ENCODE measurements at regions not wholly inside any gene's neighbourhood (a gene's known extent, or its start where the extent isn't known, plus 50 kb on each side); places are given as distances from the start of the nearest gene placed in this dataset.

DNA sequence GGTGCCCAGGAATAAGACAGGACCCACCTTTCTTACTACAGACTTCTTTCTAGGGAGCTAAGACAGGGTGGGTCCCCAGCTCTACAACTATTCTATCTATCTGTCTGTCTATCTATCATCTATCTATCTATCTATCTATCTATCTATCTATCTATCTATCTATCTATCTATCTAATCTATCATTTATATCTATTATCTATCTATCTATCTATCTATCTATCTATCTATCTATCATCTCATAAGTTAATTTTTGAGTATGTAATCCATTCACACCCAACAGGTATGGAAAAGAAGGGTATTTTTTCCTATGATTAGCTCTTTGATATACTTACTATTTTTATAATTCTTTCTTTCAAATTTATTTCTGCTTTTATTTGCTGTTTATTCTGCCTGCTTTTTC is 55.9 kb downstream of the BAMBI start:
- POLR2A ChIA-PET, result no interaction called here
- no TSS peak for BruUV-seq (replicated peaks)

More for the DNA sequence above, 55.9 kb downstream of the BAMBI start:
- Histone ChIP-seq H3K4me1 (ENCODE audit: control insufficient read depth in 1 of 2, insufficient read depth in 2 of 2, low read length in 2 of 2) (peaks cover 3 to 11% of the 10 kb centered on the region in 2 experiments; a peak in 1 of 4 replicates), H3K9me3 (ENCODE audit: control insufficient read depth in 1 of 2, insufficient read depth in 1 of 2, low read depth in 1 of 2, low read length in 2 of 2) (0 out of 4 replicates have a peak, but pooled peaks cover 0 to 6% of the 10 kb centered on the region in 2 experiments), H3K27me3 (ENCODE audit: insufficient read depth, low read length) (no peaks in the 10 kb centered on the region), H2AFZ (ENCODE audit: low read depth, low read length, poor library complexity, severe bottlenecking) (no peak overlapping the region), H3K4me3 (replicated peaks in 1 of 2; ENCODE audit: low read depth in 1 of 2, low read length in 2 of 2) (no peak overlapping the region), H3K27ac (ENCODE audit: low read depth, low read length) (no peak overlapping the region), H4K20me1 (ENCODE audit: insufficient read depth) (no peaks in the 10 kb centered on the region), H3K4me2 (ENCODE audit: low read length) (no peak overlapping the region), H3K36me3 (ENCODE audit: control insufficient read depth in 1 of 2, insufficient read depth in 2 of 2, low read length in 2 of 2) (no peaks in the 10 kb centered on the region), H3K9ac (ENCODE audit: low read length) (no peak overlapping the region), H3K9me2 (ENCODE audit: insufficient read depth) (no peaks in the 10 kb centered on the region), H3K79me2 (ENCODE audit: insufficient read depth, low read length) (no peaks in the 10 kb centered on the region)
- CTCF ChIA-PET, result no interaction called here
- TF ChIP-seq POLR2AphosphoS5 (IDR thresholded peaks at IDR 0.05; ENCODE audit: low read depth, low read length) (no peak), SIN3A (IDR thresholded peaks at IDR 0.05; ENCODE audit: low read depth) (no peak), CEBPB (IDR thresholded peaks at IDR 0.05; ENCODE audit: low read depth) (no peak), ZNF274 (IDR thresholded peaks at IDR 0.05; ENCODE audit: low read depth, low read length) (no peak), EZH2 (IDR thresholded peaks at IDR 0.05) (no peak)
- TF ChIP-seq, protein P1, sequence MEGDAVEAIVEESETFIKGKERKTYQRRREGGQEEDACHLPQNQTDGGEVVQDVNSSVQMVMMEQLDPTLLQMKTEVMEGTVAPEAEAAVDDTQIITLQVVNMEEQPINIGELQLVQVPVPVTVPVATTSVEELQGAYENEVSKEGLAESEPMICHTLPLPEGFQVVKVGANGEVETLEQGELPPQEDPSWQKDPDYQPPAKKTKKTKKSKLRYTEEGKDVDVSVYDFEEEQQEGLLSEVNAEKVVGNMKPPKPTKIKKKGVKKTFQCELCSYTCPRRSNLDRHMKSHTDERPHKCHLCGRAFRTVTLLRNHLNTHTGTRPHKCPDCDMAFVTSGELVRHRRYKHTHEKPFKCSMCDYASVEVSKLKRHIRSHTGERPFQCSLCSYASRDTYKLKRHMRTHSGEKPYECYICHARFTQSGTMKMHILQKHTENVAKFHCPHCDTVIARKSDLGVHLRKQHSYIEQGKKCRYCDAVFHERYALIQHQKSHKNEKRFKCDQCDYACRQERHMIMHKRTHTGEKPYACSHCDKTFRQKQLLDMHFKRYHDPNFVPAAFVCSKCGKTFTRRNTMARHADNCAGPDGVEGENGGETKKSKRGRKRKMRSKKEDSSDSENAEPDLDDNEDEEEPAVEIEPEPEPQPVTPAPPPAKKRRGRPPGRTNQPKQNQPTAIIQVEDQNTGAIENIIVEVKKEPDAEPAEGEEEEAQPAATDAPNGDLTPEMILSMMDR (IDR thresholded peaks at IDR 0.05 in 2 of 3, conservative IDR thresholded peaks at IDR 0.05 in 1 of 3; ENCODE audit: borderline replicate concordance in 1 of 3, insufficient read depth in 1 of 3, low read depth in 2 of 3, low read length in 2 of 3), result no peak
- TF ChIP-seq, protein P2, sequence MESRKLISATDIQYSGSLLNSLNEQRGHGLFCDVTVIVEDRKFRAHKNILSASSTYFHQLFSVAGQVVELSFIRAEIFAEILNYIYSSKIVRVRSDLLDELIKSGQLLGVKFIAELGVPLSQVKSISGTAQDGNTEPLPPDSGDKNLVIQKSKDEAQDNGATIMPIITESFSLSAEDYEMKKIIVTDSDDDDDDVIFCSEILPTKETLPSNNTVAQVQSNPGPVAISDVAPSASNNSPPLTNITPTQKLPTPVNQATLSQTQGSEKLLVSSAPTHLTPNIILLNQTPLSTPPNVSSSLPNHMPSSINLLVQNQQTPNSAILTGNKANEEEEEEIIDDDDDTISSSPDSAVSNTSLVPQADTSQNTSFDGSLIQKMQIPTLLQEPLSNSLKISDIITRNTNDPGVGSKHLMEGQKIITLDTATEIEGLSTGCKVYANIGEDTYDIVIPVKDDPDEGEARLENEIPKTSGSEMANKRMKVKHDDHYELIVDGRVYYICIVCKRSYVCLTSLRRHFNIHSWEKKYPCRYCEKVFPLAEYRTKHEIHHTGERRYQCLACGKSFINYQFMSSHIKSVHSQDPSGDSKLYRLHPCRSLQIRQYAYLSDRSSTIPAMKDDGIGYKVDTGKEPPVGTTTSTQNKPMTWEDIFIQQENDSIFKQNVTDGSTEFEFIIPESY (IDR thresholded peaks at IDR 0.05; ENCODE audit: extremely low read depth, insufficient replicate concordance, low read length), result no peak
- intact Hi-C loops (cut with micrococcal nuclease), result no loop called here
- DNase-seq (ENCODE audit: low read depth, low spot score) (no peak), ATAC-seq (no peak)
- RAD21 ChIA-PET (ENCODE audit: low non-redundant PET in 1 of 2, low total read pairs in 2 of 2, uncharacterized antibody in 2 of 2, unreplicated experiment in 2 of 2), result no interaction called here

All from HCT116 (cell line).